ENCODE measurements at regions not wholly inside any gene's neighbourhood (a gene's known extent, or its start where the extent isn't known, plus 50 kb on each side); places are given as distances from the start of the nearest gene placed in this dataset.

GRCh38 chr1:218890451-218890850 lies 283.2 kb upstream of the LYPLAL1 start:
- TF ChIP-seq CTCF (CRISPR knock-in tag; IDR thresholded peaks at IDR 0.05) (no peak), MTA1 (CRISPR knock-in tag; IDR thresholded peaks at IDR 0.05; ENCODE audit: borderline replicate concordance) (no peak), CEBPG (CRISPR knock-in tag; IDR thresholded peaks at IDR 0.05) (no peak), MXI1 (IDR thresholded peaks at IDR 0.05; ENCODE audit: borderline replicate concordance, low read depth, low read length) (no peak), ADNP (CRISPR knock-in tag; IDR thresholded peaks at IDR 0.05) (no peak), ZNF644 (CRISPR knock-in tag; IDR thresholded peaks at IDR 0.05; ENCODE audit: low read depth) (no peak), KLF6 (CRISPR knock-in tag; IDR thresholded peaks at IDR 0.05) (no peak), ZC3H13 (CRISPR knock-in tag; IDR thresholded peaks at IDR 0.05) (no peak), IRF1 (CRISPR knock-in tag; IDR thresholded peaks at IDR 0.05; ENCODE audit: low read depth) (no peak)

Data from HepG2 (cell line).